GM12873 (cell line): ENCODE measurements at regions not wholly inside any gene's neighbourhood (a gene's known extent, or its start where the extent isn't known, plus 50 kb on each side); places are given as distances from the start of the nearest gene placed in this dataset.

ENCODE experiments used
- CTCF ChIP-seq: IDR thresholded peaks from 2 replicates; pipeline ENCODE4 v1.5.1; 2012; ENCODE audit warnings: low read depth, mild to moderate bottlenecking, moderate library complexity, low read length, control low read depth; ENCODE audit not compliant: insufficient read depth; ENCODE audit errors: missing control alignments

- no peak for TF ChIP-seq CTCF
Observed at GRCh38 chr15:69903470-69904469, 193.9 kb downstream of the TLE3 start.

DNA sequence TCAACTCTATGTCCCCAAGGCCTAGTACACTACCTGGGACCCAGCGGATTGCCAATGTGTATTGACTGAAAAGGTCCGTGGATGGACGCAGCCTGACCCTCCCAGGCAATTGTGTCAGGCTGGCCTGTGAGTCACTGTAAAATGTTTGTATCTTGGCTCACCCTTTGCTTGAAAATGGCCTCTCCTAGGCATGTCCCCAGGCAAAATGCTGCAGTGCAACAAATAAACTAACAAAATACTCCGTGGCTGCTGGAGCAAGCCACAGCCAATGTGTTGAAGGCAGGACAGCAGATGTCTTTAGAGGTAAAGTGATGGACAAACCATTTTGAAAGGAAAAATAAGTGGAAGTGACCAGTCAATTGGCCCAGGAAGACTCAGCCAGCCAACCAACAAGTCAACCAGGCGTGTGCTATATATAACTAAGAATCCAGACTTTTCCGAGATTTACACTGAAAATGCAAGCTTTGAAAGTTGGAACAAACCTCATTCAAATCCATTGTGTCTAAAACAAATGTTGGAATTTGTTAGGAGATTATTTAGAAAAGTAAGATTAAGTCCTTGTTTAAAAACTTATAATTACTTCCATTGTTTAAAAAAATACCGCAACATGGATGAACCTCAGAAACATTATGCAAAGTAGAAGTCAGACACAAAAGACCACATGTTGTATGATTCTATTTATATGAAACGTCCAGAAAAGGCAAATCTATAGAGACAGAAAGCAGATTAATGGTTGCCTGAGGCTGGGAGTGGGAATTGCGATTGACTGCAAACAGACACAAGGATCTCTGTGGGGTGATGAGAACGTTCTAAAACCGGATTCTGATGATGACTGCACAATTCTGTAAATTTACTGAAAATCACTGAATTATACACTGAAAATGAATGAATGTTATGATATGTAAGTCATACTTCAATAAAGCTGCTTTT lies 191.2 kb downstream of the TLE3 start:
- no peak for TF ChIP-seq CTCF

DNA sequence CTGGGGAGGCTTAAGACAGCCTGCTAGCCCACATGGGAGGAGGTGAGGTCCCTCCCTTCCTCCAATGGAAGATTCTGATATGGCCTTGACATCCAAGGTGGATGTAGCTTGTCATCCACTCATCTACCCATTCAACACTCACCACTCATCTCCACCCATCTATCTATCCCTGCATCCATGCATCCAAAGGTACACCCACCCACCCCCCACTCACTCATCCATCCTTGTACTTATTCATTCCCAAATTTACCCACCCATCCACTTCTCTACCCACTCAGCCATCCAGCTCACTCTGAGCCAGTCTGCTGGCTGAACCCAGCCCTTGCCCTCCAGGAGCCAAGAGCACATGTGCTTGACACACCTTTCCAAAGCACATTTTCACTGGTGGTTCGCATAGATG lies 189.7 kb downstream of the TLE3 start:
- no peak for TF ChIP-seq CTCF

DNA sequence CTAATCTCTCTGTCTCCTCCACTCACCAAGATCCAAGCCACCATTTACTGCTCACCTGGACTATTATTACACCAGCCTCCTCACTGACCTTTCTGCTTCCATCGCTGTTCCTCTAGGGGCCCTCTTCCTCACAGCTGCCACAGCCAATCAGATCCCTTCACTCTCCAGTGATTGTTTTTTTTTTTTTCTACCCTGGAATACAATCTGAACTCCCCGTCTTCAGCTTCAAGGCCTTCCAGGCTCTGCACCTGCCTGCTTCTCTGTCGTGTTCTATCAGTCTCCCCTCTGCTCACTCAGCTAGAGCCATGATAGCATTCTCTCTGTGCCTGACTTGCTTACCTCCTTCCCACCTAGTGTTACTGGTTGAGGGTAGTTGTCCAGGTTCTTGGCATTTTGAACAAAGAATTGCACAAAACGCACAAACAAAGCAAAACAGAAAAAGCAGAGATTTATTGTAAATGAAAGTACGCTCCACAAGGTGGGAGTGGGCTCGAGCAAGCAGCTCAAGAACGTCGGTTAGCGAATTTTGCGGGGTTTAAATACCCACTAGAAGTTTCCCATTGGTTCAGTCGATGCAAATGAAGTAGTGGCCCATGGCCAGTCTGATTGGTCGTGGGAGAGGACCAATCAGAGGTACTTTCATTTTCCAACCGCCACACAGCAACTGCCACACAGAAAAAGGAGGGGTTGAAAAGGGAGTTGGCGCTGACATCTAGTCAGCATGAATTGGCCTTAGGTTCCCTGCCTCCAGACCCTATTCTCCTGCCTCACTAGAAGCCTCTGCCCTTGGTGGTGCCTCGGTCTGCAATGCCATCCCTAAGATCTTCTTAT lies 188.9 kb downstream of the TLE3 start:
- no peak for TF ChIP-seq CTCF

GRCh38 chr15:69909719-69910444 lies 187.8 kb downstream of the TLE3 start:
- TF ChIP-seq CTCF, result no peak

DNA sequence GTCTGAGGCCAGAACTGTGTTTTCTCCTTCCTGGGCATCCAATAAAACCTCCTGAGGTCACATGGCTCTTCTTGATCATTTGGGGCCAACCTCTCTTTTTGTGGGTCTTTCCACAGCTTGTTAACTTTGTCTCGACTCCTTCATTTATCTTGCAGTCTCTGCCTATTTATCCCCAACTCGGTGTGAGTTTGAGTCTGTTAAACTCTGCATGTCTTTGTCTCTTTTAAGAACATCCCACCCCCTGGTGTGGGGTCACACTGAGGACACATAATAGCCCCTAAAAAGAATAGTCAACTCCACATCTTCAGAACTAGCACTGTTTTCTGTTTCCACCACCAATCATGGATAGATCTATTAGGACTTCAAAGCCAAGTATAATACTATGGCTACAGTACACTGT lies 187.2 kb downstream of the TLE3 start:
- no peak for TF ChIP-seq CTCF
